KMS-11 (cell line): ENCODE measurements at regions not wholly inside any gene's neighbourhood (a gene's known extent, or its start where the extent isn't known, plus 50 kb on each side); places are given as distances from the start of the nearest gene placed in this dataset.

Experiments used
- H2AFZ ChIP-seq: fragments of 200-600 bp; sonication (generic); 2 replicates; pipeline ENCODE4 v1.6.1; 2016; ENCODE audit warnings: antibody characterized with exemption, mixed run types, low read depth
- H3K27ac ChIP-seq: fragments of 200-600 bp; sonication (generic); 2 replicates; pipeline ENCODE4 v1.6.1; 2016; ENCODE audit warnings: mild to moderate bottlenecking, mixed run types
- H3K27me3 ChIP-seq: fragments of 200-600 bp; sonication (generic); 2 replicates; pipeline ENCODE4 v1.6.1; 2017; ENCODE audit warnings: mild to moderate bottlenecking, low read depth, mixed run types, moderate library complexity; ENCODE audit not compliant: insufficient read depth
- H3K36me3 ChIP-seq: fragments of 200-600 bp; sonication (generic); 2 replicates; pipeline ENCODE4 v1.6.1; 2017; ENCODE audit warnings: mild to moderate bottlenecking, mixed run types; ENCODE audit not compliant: insufficient read depth
- H3K4me1 ChIP-seq: fragments of 200-600 bp; sonication (generic); 2 replicates; pipeline ENCODE4 v1.6.1; 2016; ENCODE audit warnings: mild to moderate bottlenecking, low read depth, mixed run types; ENCODE audit not compliant: poor library complexity, severe bottlenecking
- H3K4me2 ChIP-seq: fragments of 200-600 bp; sonication (generic); 2 replicates; pipeline ENCODE4 v1.7.0; 2016; ENCODE audit warnings: mild to moderate bottlenecking, mixed run types
- H3K4me3 ChIP-seq: fragments of 200-600 bp; sonication (generic); IDR thresholded peaks from 2 replicates; pipeline ENCODE4 v1.6.1; 2017; ENCODE audit warnings: low read depth, low read length, mixed read lengths; ENCODE audit not compliant: insufficient read depth
- H3K79me2 ChIP-seq: fragments of 200-600 bp; sonication (generic); 2 replicates; pipeline ENCODE4 v1.6.1; 2016; ENCODE audit warnings: low read depth, mixed run types; ENCODE audit not compliant: insufficient read depth
- H3K9ac ChIP-seq: fragments of 200-600 bp; sonication (generic); 2 replicates; pipeline ENCODE4 v1.6.1; 2016; ENCODE audit warnings: mild to moderate bottlenecking, mixed run types
- H4K20me1 ChIP-seq: fragments of 200-600 bp; sonication (generic); 2 replicates; pipeline ENCODE4 v1.6.1; 2016; ENCODE audit warnings: mild to moderate bottlenecking, mixed run types; ENCODE audit not compliant: insufficient read depth
- CTCF ChIP-seq: fragments of 200-600 bp; sonication (generic); conservative IDR thresholded peaks from 2 replicates; pipeline ENCODE4 v1.6.1; 2017; ENCODE audit warnings: low read depth, mild to moderate bottlenecking, antibody characterized with exemption, low read length, moderate library complexity, mixed read lengths

DNA sequence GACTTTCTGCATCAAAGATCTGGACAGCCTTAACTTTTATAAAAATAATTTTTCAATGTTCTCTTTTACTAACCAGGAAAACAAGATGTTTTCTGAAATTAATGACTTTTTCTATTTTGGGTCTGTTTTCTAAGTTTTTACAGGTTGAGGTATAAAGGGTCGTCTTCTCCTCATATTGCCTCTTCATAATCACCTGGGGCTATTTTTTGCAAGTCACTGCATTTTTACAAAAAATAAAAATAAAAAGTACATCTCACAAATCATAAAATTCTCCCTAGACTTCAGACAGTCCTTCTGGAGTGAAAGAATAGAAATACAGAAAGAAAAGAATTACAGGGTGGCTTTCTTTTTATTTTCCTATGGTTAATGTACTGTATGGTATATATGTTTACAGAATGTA, 168.5 kb downstream of the PALM2AKAP2 start:
- Histone ChIP-seq H2AFZ (no peak overlapping the region), H3K27me3 (peaks cover 3% of the 10 kb centered on the region; the same call in 1 of the 2 replicates), H3K27ac (no peak overlapping the region), H3K36me3 (no peaks in the 10 kb centered on the region), H3K79me2 (no peaks in the 10 kb centered on the region), H3K4me2 (no peak overlapping the region), H3K9ac (no peak overlapping the region), H3K4me1 (peaks cover 20% of the 10 kb centered on the region), H3K4me3 (no peak overlapping the region), H4K20me1 (no peaks in the 10 kb centered on the region)
- no peak for TF ChIP-seq CTCF

DNA sequence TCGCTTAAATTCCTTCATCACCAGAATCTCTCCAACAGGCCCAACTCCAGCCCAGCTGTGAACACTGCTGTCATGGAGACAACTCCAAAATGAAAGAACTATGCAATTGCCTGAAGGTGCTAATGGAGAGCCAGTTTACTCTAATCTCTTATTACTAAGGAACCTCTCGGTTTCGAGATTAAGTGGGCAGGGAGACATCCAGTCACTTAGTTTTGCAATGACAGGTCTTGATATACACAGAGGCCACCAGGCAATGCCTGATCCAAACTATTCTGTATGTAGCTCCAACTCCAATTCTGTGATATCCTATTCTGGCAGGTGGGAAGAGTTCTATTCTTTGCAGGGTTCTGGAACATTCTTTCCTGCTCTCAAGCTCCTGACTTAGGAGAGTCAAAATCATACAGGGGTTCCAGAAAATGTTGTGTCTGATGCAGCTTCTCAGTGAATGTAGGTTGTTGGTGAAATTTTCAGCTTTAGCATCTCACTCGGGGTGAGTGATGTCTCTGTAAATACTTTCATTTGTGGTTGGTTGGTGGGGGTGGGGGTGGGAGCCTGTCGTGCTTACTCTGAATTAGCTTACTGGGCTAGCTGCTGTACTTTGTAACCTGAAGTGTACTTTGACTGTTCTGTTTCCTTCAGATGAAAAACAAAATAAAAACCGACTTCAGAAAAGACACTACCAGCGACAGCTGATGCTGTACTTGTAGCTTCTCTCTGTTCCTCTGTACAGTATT, 170.9 kb downstream of the PALM2AKAP2 start:
- no peak overlapping the region for H3K27ac ChIP-seq
- peak overlapping the region; percentile 6; the same call in 1 of the 2 replicates for H3K4me2 ChIP-seq

GRCh38 chr9:109953300-109953699, 173.3 kb downstream of the PALM2AKAP2 start:
- Histone ChIP-seq H3K4me3 (no peak overlapping the region), H3K9ac (no peak overlapping the region), H3K27ac (no peak overlapping the region), H3K79me2 (no peaks in the 10 kb centered on the region), H3K4me2 (no peak overlapping the region), H3K4me1 (peaks cover 20% of the 10 kb centered on the region), H2AFZ (no peak overlapping the region), H3K36me3 (no peaks in the 10 kb centered on the region), H4K20me1 (no peaks in the 10 kb centered on the region), H3K27me3 (no peaks in the 10 kb centered on the region)
- TF ChIP-seq CTCF, result no peak

More for the DNA sequence above, 170.9 kb downstream of the PALM2AKAP2 start:
- no peak overlapping the region for H3K9ac ChIP-seq
- H3K36me3 ChIP-seq, result no peaks in the 10 kb centered on the region
- no peak for TF ChIP-seq CTCF
- no peaks in the 10 kb centered on the region for H4K20me1 ChIP-seq
- no peaks in the 10 kb centered on the region for H3K79me2 ChIP-seq
- H2AFZ ChIP-seq, result peak overlapping the region; percentile 24; the same call in 1 of the 2 replicates
- no peaks in the 10 kb centered on the region for H3K27me3 ChIP-seq
- H3K4me3 ChIP-seq, result no peak overlapping the region
- H3K4me1 ChIP-seq, result peaks cover 20% of the 10 kb centered on the region

DNA sequence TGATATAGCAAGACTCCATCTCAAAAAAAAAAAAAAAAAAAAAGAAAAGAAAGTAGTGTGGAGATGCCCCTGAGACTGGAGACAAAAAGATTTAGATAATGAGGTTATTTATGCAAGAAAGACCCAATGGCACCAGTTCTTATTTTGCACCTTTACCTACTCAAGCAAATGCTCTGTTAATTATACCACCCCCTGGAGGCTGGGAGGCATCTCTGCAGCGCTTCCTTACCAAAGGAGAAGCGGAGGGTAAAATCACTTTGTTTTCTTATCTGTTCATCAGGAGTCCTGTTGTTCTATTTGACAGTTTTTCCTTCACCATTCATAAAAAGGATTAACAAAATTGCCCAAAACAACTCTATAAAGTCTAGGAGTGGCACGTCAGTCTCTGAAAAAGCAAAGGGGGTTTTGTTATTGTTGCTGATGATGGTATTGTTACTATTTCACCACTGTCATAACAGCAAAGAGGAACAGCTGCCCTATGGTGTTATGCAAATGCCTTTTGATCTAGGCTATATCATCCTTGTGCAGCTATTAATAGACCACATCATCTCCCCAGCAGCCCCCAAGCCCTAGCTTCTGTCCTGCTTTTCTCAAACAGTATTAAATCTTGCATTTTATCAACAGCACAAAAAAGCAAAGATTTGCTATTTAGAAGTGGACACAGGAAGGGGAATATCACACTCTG, 174.0 kb downstream of the PALM2AKAP2 start:
- H3K4me1 ChIP-seq, result peaks cover 20% of the 10 kb centered on the region
- H3K9ac ChIP-seq, result no peak overlapping the region
- H3K4me2 ChIP-seq, result no peak overlapping the region

More for the DNA sequence above, 174.0 kb downstream of the PALM2AKAP2 start:
- H3K27me3 ChIP-seq, result no peaks in the 10 kb centered on the region
- TF ChIP-seq CTCF, result peak; percentile 36; the same call in 1 of the 2 replicates
- H3K4me3 ChIP-seq, result no peak overlapping the region
- H3K79me2 ChIP-seq, result no peaks in the 10 kb centered on the region
- H2AFZ ChIP-seq, result no peak overlapping the region
- no peak overlapping the region for H3K27ac ChIP-seq
- H4K20me1 ChIP-seq, result no peaks in the 10 kb centered on the region
- H3K36me3 ChIP-seq, result no peaks in the 10 kb centered on the region
